Activated T-cell treated with anti-CD3 and anti-CD28 coated beads, Interleukin-2, amount 50 U/mL, for 24 hours (primary cell): ENCODE measurements at regions not wholly inside any gene's neighbourhood (a gene's known extent, or its start where the extent isn't known, plus 50 kb on each side); places are given as distances from the start of the nearest gene placed in this dataset.

Experiments used
- DNase-seq: peaks from one replicate; pipeline ENCODE4 v3.0.0-alpha.2; 2020
- H3K27ac Mint-ChIP-seq: 2 replicates; pipeline ENCODE4 v1.8.0; 2020; ENCODE audit warnings: mild to moderate bottlenecking, mixed read lengths
- H3K27me3 Mint-ChIP-seq: 2 replicates; pipeline ENCODE4 v1.8.0; 2020; ENCODE audit warnings: mixed read lengths
- H3K36me3 Mint-ChIP-seq: 2 replicates; pipeline ENCODE4 v1.8.0; 2020; ENCODE audit warnings: low read depth, mixed read lengths
- H3K4me1 Mint-ChIP-seq: 2 replicates; pipeline ENCODE4 v1.8.0; 2020; ENCODE audit warnings: low read depth, mixed read lengths
- H3K4me3 Mint-ChIP-seq: 2 replicates; pipeline ENCODE4 v1.8.0; 2020; ENCODE audit warnings: mild to moderate bottlenecking, moderate library complexity, mixed read lengths
- H3K9me3 Mint-ChIP-seq: 2 replicates; pipeline ENCODE4 v1.8.0; 2020; ENCODE audit warnings: mixed read lengths

DNA sequence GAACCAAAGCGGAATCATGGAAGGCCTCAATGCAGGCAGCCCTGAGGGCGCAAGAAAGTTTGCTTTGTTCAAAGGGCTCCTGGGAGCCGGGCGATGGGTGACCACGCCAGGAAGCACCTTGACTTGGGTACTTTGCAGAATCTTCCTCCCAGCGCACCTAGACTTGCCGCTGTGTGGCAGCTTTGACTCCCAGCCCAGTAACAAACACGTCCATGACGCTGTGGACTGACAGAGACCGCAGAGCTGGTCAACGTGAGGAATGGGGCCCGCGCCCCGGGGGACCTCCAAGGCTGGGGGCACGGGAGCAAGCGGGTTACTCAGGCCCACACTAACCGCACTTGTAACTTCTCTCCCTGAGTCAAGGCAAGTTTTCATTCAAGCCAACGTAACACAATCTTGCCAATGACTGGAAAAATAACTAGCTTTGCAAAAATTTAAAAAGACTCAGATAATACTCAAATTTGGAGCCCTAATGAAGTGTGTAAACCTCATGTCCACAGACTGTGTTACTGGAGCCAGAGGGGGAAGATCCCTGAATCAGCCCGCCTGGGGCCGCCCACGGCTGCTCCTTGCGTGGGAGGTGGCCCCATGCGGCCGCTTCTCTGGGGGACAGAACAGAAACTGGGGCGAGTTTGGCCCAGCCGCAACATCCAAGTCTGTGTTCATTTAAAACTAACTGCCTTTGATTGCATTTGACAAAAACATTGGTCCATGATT is 130.8 kb downstream of the DNAJB6 start:
- DNase-seq: no peak
- no peak overlapping the region for H3K27ac Mint-ChIP-seq
- H3K27me3 Mint-ChIP-seq: no peaks in the 10 kb centered on the region

DNA sequence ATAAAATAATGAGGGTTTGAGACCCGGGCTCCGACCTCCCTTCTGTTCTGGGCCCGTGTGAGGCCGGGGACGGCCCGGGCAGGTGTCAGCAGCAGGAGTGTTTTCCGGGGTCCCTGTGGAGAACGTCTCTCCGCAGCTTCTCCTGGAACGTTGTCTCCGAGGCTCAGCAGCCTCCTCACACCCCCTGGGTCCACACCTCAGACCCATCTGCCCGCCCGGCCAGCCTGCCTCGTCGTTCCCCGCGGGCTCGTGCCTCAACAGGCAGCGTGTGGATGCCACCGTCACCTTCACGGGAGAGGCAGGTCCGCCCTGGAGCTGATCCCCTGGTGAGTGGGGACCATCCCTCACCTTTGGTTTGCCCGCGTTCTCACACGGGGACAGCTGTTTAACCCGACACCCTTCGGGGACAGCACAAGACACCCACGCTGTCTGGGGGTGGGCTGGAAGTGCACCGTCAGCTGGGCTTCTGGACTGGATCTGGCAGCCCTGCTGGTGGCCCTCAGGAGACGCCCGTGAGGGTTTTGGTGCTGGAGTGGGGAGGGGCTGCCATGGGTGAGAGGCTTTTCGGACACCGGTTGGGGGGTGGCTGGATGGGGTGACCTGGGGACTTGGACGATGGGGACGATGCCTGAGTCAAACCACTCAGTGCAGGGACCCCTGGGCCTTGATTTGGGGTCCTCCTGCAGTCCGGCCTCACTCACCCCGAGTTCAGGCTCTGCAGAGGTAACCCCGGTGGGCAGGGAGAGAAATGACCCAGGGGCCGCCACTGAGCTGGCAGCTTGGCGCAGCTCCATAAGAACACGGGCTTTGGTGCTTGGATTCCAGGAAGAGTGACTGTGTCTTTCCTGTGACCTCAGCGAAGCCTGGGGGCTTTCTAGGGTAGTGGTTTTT is 131.7 kb downstream of the DNAJB6 start:
- DNase-seq: no peak
- Mint-ChIP-seq H3K27me3 (no peaks in the 10 kb centered on the region), H3K4me1 (peaks cover 28% of the 10 kb centered on the region), H3K27ac (no peak overlapping the region), H3K9me3 (peaks cover 10% of the 10 kb centered on the region), H3K4me3 (no peak overlapping the region), H3K36me3 (peaks cover 8% of the 10 kb centered on the region)

More for the DNA sequence above, 130.8 kb downstream of the DNAJB6 start:
- Mint-ChIP-seq H3K4me3 (no peak overlapping the region), H3K9me3 (peaks cover 2% of the 10 kb centered on the region), H3K36me3 (peaks cover 2% of the 10 kb centered on the region), H3K4me1 (peaks cover 24% of the 10 kb centered on the region)

GRCh38 chr7:157469181-157470016 is 132.6 kb downstream of the DNAJB6 start:
- H3K27ac Mint-ChIP-seq: no peak overlapping the region
- no peak for DNase-seq
- no peaks in the 10 kb centered on the region for H3K27me3 Mint-ChIP-seq

DNA sequence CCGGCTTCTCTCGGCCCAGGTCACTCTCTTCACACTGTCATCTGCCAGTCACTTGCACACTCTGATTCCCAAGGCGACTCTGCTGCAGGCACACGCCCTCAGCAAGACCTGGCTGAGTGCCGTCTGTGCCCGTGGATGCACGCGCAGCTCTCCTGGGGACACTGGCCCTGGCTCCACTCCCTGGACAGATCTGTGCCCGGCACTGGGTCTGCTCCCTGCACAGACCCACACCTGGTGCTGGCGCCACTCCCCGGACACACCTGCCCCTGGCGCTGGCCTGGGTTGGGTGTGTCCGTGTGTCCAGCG is 133.2 kb downstream of the DNAJB6 start:
- H3K36me3 Mint-ChIP-seq: peaks cover 16% of the 10 kb centered on the region
- H3K27ac Mint-ChIP-seq: no peak overlapping the region
- H3K27me3 Mint-ChIP-seq: no peaks in the 10 kb centered on the region
- peaks cover 20% of the 10 kb centered on the region for H3K9me3 Mint-ChIP-seq
- no peak for DNase-seq
- no peak overlapping the region for H3K4me3 Mint-ChIP-seq
- peaks cover 36% of the 10 kb centered on the region for H3K4me1 Mint-ChIP-seq

More at GRCh38 chr7:157469181-157470016, 132.6 kb downstream of the DNAJB6 start:
- Mint-ChIP-seq H3K4me1 (peaks cover 32% of the 10 kb centered on the region), H3K4me3 (no peak overlapping the region), H3K36me3 (peaks cover 12% of the 10 kb centered on the region), H3K9me3 (peaks cover 16% of the 10 kb centered on the region)

DNA sequence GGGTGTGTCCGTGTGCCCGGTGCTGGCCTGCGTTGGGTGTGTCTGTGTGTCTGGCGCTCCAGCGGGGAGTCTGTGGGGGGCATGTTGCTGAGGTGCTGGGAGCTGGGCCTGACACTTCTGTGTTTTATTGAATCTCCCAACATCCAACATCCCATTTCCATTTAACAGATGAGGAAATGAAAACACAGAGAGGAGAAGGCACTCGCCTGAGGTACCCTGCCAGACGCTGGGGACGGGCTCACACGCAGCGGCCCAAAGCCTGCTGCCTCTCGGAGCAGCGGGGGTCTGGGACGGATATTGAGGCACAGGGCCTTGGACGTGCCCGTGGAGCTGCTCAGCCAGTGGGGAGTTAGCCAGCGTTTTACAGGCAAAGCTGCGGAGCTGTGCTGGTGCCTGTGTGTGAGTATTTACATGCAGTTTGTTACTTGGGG is 133.9 kb downstream of the DNAJB6 start:
- Mint-ChIP-seq H3K27me3 (no peaks in the 10 kb centered on the region), H3K4me1 (peaks cover 38% of the 10 kb centered on the region), H3K36me3 (peaks cover 16% of the 10 kb centered on the region), H3K4me3 (no peak overlapping the region), H3K27ac (no peak overlapping the region), H3K9me3 (peaks cover 23% of the 10 kb centered on the region)
- DNase-seq: no peak

DNA sequence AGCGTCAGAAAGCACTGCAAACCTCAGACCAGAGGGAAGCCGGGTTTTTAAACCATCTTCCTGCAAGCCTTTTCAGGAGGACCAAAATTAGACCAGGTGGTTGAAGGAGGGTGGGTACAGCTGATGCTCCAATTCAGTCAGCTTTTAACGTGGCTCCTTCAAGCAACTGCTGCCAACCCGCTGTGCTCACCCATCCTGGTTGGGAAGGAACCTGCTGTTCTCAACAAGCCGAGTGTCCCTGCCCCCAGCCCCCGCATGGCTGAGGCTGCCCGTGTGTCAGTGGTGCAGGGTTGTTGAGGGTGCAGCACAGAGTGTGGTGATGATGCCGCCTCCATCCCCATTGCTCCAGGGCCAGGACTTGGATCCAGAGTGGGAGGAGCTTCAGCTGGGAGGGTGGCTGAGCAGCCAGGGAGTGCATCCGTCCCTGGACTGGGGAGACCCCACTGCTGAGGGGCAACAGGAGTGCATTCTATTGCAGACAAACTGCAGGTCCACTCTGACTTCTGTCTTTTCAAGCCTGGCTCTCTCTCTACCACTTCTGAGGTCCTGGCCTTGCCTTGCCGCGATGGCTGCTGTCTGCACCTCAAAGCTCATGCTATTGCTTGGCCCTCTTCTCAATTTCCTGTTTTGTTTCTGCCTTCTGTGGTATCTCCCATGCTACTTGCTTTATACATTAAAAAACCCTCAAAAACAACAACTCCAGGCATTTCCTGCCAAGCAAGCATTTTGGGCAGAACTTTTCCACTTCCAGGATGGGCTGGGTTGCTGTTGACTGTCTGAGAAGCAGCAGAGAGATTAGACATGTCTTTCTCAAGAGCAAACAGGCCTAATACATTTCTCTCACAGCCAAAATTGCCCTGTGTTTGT is 134.7 kb downstream of the DNAJB6 start:
- Mint-ChIP-seq H3K27ac (no peak overlapping the region), H3K4me1 (peaks cover 38% of the 10 kb centered on the region), H3K4me3 (no peak overlapping the region), H3K9me3 (peaks cover 23% of the 10 kb centered on the region), H3K27me3 (no peaks in the 10 kb centered on the region), H3K36me3 (peaks cover 16% of the 10 kb centered on the region)
- no peak for DNase-seq

- DNase-seq: no peak
- H3K36me3 Mint-ChIP-seq: peaks cover 16% of the 10 kb centered on the region
- no peak overlapping the region for H3K27ac Mint-ChIP-seq
- no peaks in the 10 kb centered on the region for H3K27me3 Mint-ChIP-seq
- no peak overlapping the region for H3K4me3 Mint-ChIP-seq
- H3K9me3 Mint-ChIP-seq: peaks cover 23% of the 10 kb centered on the region
- peaks cover 42% of the 10 kb centered on the region for H3K4me1 Mint-ChIP-seq
Observed at GRCh38 chr7:157472311-157473050, 135.7 kb downstream of the DNAJB6 start.

DNA sequence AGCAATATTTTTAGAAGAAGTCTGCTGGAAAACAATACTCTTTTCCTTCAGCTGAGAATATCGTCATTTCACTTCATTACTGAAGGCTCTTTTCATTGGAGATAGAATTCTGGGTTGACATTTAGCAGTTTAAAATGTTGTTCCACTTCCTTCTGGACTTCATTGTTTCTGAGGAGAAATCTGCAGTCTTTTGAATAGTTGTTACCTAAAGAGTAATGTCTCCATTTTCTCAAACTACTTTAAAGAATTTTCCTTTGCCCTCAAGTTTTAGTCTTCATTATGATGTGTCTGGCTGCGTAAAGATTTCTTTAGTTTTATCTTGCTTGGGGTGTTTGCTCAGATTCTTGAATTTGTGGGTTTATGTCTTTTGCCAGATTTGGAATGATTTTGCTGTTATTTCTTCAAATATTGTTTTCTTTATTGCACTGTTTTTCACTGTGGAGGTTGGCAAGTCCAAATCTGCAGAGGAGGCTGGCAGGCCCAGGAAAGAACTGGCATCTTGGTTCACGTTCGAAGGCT is 136.3 kb downstream of the DNAJB6 start:
- Mint-ChIP-seq H3K4me3 (no peak overlapping the region), H3K4me1 (peaks cover 48% of the 10 kb centered on the region), H3K27me3 (no peaks in the 10 kb centered on the region), H3K27ac (no peak overlapping the region), H3K36me3 (peaks cover 16% of the 10 kb centered on the region), H3K9me3 (peaks cover 23% of the 10 kb centered on the region)
- no peak for DNase-seq

- H3K27ac Mint-ChIP-seq: no peak overlapping the region
- H3K9me3 Mint-ChIP-seq: peaks cover 23% of the 10 kb centered on the region
- DNase-seq: no peak
- peaks cover 16% of the 10 kb centered on the region for H3K36me3 Mint-ChIP-seq
- no peaks in the 10 kb centered on the region for H3K27me3 Mint-ChIP-seq
- H3K4me3 Mint-ChIP-seq: no peak overlapping the region
- H3K4me1 Mint-ChIP-seq: peaks cover 59% of the 10 kb centered on the region
Observed at GRCh38 chr7:157474685-157475084, 137.9 kb downstream of the DNAJB6 start.

DNA sequence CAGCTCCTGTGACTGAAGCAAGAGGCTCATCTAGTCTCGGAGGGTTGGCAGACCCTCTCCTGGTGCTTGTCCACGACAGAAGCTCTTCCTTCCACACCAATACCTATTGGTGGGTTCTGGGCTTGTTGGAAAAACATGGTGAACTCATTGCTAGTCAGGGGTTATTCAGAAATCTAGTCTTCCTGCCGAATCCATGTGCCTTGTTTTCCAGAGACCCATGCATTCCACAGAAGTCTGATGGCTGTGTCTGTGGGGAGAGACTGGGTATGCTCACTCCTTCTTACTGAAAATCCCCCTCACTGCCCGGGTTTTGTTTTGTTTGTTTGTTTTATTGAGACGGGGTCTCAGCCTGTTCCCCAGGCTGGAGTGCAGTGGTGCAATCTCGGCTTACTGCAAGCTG is 138.3 kb downstream of the DNAJB6 start:
- Mint-ChIP-seq H3K36me3 (peaks cover 16% of the 10 kb centered on the region), H3K4me1 (peaks cover 59% of the 10 kb centered on the region), H3K27ac (no peak overlapping the region), H3K27me3 (no peaks in the 10 kb centered on the region), H3K4me3 (no peak overlapping the region), H3K9me3 (peaks cover 23% of the 10 kb centered on the region)
- DNase-seq: no peak

GRCh38 chr7:157475601-157476000 is 138.8 kb downstream of the DNAJB6 start:
- DNase-seq: peak; percentile 15

GRCh38 chr7:157476201-157476600 is 139.4 kb downstream of the DNAJB6 start:
- Mint-ChIP-seq H3K4me1 (peaks cover 51% of the 10 kb centered on the region), H3K9me3 (peaks cover 23% of the 10 kb centered on the region), H3K4me3 (no peak overlapping the region), H3K27ac (no peak overlapping the region), H3K27me3 (no peaks in the 10 kb centered on the region), H3K36me3 (peaks cover 16% of the 10 kb centered on the region)
- DNase-seq: peak; percentile 19

More at GRCh38 chr7:157475601-157476000, 138.8 kb downstream of the DNAJB6 start:
- peaks cover 23% of the 10 kb centered on the region for H3K9me3 Mint-ChIP-seq
- peaks cover 16% of the 10 kb centered on the region for H3K36me3 Mint-ChIP-seq
- no peak overlapping the region for H3K4me3 Mint-ChIP-seq
- no peak overlapping the region for H3K27ac Mint-ChIP-seq
- H3K4me1 Mint-ChIP-seq: peaks cover 57% of the 10 kb centered on the region
- H3K27me3 Mint-ChIP-seq: no peaks in the 10 kb centered on the region
